ENCODE measurements at regions not wholly inside any gene's neighbourhood (a gene's known extent, or its start where the extent isn't known, plus 50 kb on each side); places are given as distances from the start of the nearest gene placed in this dataset.

GRCh38 chr6:150788089-150788488, 77.4 kb upstream of the MTHFD1L start:
- no peak for TF ChIP-seq CTCF (IDR thresholded peaks at IDR 0.05)
- no peak for TF ChIP-seq EP300 (IDR thresholded peaks at IDR 0.05)
